ENCODE measurements at regions not wholly inside any gene's neighbourhood (a gene's known extent, or its start where the extent isn't known, plus 50 kb on each side); places are given as distances from the start of the nearest gene placed in this dataset.

DNA sequence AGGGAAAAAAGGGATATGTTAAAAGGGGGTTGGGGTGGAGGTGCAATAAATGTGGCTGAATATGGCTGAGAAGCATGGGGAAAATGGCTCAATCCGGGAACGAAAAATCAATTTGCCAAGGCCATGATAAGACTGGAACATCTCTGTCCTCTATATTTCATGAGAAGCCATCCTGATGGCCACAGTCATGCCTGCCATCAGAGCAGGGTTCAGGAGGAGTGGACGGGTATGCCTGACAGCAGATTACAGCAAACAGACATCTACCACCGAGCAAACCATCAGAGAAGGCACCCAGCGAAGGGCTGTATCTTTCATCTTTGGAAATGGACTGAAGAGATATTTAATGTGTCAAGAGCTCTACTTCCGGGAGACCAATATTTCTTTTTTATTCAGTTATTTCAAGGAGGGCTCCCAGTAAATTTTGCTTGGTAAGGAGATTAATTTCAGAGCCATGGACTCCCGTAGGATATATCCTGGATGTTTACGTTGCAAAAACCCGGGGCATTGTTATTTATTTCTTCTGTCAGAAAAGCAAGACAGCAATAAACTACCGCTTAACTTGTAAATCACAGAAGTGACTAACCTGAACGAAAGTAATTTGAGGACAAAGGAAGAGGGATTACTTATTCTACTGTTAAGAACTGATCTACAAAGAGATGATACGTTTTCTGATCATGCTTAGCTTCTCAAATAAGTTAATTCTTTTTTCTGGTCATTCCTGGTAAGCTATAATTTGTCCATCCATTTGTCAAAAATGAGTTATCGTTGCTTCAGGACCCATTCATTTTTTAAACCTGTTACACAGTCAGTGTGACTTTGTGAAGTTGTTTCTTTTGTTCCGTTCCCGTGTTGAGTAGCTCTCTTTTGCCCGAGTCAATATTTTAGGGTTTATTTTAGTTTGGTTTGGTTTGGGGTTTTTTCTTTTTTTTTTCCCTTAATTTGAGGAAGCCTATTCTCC lies 80.6 kb upstream of the CHD2 start:
- Histone ChIP-seq H3K27me3 (no peaks in the 10 kb centered on the region), H3K36me3 (no peaks in the 10 kb centered on the region), H3K4me3 (peak overlapping the region; percentile 10), H3K9ac (ENCODE audit: low read depth in 2 of 2, low read length in 2 of 2) (peak overlapping the region; percentile 5 to 57), H3K9me3 (no peaks in the 10 kb centered on the region), H3K27ac (peak overlapping the region; percentile 86), H3K4me1 (peaks cover 7% of the 10 kb centered on the region)
- no peak for DNase-seq
- intact Hi-C loops (cut with DNase I): loop anchor here (5.0 kb wide), 1 partner anchor 63 kb away; no protein-coding TSS in a partner anchor
- TF ChIP-seq, protein P1, sequence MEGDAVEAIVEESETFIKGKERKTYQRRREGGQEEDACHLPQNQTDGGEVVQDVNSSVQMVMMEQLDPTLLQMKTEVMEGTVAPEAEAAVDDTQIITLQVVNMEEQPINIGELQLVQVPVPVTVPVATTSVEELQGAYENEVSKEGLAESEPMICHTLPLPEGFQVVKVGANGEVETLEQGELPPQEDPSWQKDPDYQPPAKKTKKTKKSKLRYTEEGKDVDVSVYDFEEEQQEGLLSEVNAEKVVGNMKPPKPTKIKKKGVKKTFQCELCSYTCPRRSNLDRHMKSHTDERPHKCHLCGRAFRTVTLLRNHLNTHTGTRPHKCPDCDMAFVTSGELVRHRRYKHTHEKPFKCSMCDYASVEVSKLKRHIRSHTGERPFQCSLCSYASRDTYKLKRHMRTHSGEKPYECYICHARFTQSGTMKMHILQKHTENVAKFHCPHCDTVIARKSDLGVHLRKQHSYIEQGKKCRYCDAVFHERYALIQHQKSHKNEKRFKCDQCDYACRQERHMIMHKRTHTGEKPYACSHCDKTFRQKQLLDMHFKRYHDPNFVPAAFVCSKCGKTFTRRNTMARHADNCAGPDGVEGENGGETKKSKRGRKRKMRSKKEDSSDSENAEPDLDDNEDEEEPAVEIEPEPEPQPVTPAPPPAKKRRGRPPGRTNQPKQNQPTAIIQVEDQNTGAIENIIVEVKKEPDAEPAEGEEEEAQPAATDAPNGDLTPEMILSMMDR (IDR thresholded peaks at IDR 0.05): no peak

DNA sequence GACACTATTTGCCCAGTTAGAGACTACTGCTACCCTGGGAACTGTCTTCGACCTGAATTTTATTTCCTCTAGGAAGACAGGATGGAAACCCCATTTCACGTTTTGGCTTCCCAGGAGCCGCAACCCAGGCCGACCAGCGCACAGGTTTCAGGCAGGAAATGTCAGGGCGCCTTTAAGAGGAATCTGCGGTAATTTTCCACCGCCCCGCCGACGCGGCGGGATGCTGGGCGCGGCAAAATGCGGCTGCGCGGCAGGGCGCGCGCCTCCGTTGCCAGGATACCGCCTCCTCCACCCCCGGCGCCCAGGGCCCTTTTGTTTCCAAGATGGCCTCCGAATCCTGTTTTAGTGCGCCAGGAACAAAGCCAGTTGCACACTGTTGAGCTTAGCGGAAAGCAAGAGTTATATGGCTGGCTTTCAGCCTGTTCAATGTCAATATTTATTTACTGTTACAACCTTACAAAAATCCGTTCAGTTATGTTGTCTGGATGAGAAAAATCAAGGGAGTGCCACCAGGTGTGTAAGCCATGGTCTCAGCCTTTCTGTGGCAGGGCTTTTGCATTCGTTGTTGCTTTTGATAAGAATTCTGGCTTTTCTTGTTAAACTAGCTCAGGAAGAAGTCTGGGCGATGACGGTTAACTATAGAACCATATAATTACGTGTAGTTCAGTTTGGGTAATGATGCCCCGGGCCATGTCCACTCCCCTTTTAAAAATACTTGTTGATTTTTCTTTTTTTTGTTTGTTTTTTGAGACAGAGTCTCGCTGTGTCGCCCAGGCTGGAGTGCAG lies 79.7 kb upstream of the CHD2 start:
- intact Hi-C loops (cut with DNase I): no loop called here
- peaks cover 7% of the 10 kb centered on the region for H3K4me1 ChIP-seq

DNA sequence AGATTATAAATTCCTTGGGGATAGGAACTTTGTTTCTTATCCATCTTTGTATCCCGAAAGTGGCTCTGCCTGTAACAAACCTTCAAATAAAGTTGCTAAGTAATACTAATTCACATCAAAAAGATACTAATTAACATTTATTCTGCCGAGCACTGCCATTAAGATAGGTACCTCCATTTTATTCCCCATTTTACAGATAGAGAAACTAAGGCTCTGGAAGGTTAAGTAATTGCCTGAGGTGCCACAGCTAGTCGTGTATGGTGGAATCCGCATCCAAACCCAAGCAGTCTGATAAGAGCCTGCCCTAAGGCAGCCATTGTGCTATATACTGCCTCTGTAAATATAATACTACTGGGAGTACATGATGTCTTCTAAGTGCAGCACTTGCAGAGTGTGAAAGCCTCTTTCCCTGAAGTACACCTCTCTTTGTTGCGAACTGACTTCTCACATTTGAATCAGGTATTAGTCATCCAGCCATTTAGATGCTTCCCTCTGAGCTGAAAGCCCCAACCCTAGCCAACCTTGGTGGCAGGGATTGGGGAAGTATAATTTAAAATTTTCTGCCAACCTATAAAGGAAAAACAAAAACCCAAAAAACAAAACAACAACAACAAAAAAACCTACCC lies 78.5 kb upstream of the CHD2 start:
- H3K9ac ChIP-seq (ENCODE audit: low read depth in 2 of 2, low read length in 2 of 2): peak overlapping the region in 1 of 2 donors; percentile 35
- H3K4me3 ChIP-seq: no peak overlapping the region

More for the DNA sequence above, 79.7 kb upstream of the CHD2 start:
- TF ChIP-seq, protein P1 (IDR thresholded peaks at IDR 0.05): no peak
- H3K27me3 ChIP-seq: no peaks in the 10 kb centered on the region
- peak overlapping the region in 1 of 2 donors; percentile 57 for H3K9ac ChIP-seq (ENCODE audit: low read depth in 2 of 2, low read length in 2 of 2)
- peak; percentile 95 for DNase-seq
- peak overlapping the region; percentile 86 for H3K27ac ChIP-seq
- peak overlapping the region; percentile 10 for H3K4me3 ChIP-seq
- no peaks in the 10 kb centered on the region for H3K36me3 ChIP-seq
- H3K9me3 ChIP-seq: no peaks in the 10 kb centered on the region

DNA sequence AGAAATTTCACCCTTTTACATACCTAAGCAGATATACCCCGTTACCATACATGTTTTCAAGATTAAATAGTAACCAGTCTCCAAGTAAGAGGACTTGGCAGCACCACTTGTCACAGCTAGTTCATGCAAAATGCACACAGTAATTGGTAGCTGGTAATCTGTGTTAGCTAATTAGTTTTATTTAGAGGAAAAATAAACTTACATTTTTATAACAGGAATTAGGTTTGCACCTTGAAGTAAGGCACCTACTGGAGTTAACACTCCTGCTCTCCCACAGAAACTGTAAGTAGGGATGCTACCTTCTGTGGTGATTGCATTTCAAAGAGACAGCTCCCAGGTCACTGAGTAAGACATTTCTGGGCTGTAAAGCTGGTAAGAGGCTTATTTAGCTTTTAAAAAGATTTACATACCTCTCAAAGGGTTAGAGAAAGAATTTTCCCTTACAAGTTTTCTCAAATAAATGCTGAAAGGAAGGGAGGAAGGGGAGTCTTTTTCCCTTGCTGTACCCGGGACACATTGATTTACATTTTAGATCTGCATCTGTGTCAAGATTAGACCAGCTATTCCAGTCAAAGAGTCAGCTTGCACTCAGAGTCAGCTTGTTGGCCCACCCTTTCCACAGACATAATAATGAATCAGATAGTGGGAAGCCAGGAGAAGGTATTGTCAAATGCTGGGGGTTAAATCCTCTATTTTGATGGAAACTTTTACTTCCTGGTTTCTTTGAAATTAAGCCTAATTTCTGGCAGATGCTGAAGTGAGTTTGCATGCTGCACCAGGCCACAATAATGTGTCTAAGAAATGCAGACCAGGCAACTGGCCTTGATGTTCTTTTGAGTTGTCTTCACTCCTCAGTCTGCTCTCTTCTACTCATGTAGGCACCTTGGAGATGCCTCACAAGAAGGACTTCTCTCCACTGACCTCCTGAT lies 77.6 kb upstream of the CHD2 start:
- TF ChIP-seq, protein P1 (IDR thresholded peaks at IDR 0.05): no peak
- H3K27ac ChIP-seq: no peak overlapping the region

More for the DNA sequence above, 78.5 kb upstream of the CHD2 start:
- no peak for DNase-seq
- Histone ChIP-seq H3K36me3 (no peaks in the 10 kb centered on the region), H3K4me1 (peaks cover 7% of the 10 kb centered on the region), H3K27me3 (no peaks in the 10 kb centered on the region), H3K27ac (peak overlapping the region; percentile 86), H3K9me3 (no peaks in the 10 kb centered on the region)
- TF ChIP-seq, protein P1 (IDR thresholded peaks at IDR 0.05): no peak
- intact Hi-C loops (cut with DNase I): no loop called here

More for the DNA sequence above, 77.6 kb upstream of the CHD2 start:
- Histone ChIP-seq H3K4me1 (peaks cover 7% of the 10 kb centered on the region), H3K36me3 (no peaks in the 10 kb centered on the region), H3K9me3 (no peaks in the 10 kb centered on the region), H3K4me3 (no peak overlapping the region), H3K27me3 (no peaks in the 10 kb centered on the region), H3K9ac (ENCODE audit: low read depth in 2 of 2, low read length in 2 of 2) (peak overlapping the region in 1 of 2 donors; percentile 35)
- DNase-seq: no peak
- intact Hi-C loops (cut with DNase I): no loop called here
